ENCODE measurements at regions not wholly inside any gene's neighbourhood (a gene's known extent, or its start where the extent isn't known, plus 50 kb on each side); places are given as distances from the start of the nearest gene placed in this dataset.

- no peak overlapping the region for H3K27ac ChIP-seq (ENCODE audit: low read depth, low read length)
- WGBS, 2 experiments (ENCODE audit: insufficient coverage in 1 of 2, insufficient read length in 1 of 2) = 85 to 86% methylated on average over 1 of the region's 1 CpG
- Mint-ChIP-seq H3K27ac (no peak overlapping the region), H3K36me3 (ENCODE audit: low read depth) (no peaks in the 10 kb centered on the region), H3K9me3 (peaks cover 12% of the 10 kb centered on the region), H3K27me3 (ENCODE audit: insufficient read depth) (no peaks in the 10 kb centered on the region), H3K4me3 (no peak overlapping the region), H3K4me1 (peaks cover 10% of the 10 kb centered on the region)
- H3K27me3 ChIP-seq (ENCODE audit: control insufficient read depth, insufficient read depth, low read length, poor library complexity, severe bottlenecking) = no peaks in the 10 kb centered on the region
- no peaks in the 10 kb centered on the region for H3K36me3 ChIP-seq (ENCODE audit: control insufficient read depth, insufficient read depth, low read length)
- no peak for TF ChIP-seq CTCF (conservative IDR thresholded peaks at IDR 0.05)
- H3K9ac ChIP-seq (ENCODE audit: extremely low read depth, low read length, poor library complexity, severe bottlenecking) = no peak overlapping the region
- H3K4me3 ChIP-seq (ENCODE audit: low read length) = no peak overlapping the region
- H3K4me1 ChIP-seq (ENCODE audit: control insufficient read depth, insufficient read depth, low read length) = peaks cover 9% of the 10 kb centered on the region
- DNase-seq = no peak
- peaks cover 36% of the 10 kb centered on the region for H3K9me3 ChIP-seq (ENCODE audit: control insufficient read depth, low read length)
Observed at GRCh38 chr5:126168785-126169184, 254.4 kb upstream of the GRAMD2B start.

GRCh38 chr5:126171916-126172315 is 251.3 kb upstream of the GRAMD2B start:
- Mint-ChIP-seq H3K9me3 (peaks cover 8% of the 10 kb centered on the region), H3K27ac (no peak overlapping the region)
- no peak for TF ChIP-seq CTCF (conservative IDR thresholded peaks at IDR 0.05)

GRCh38 chr5:126172812-126173211 is 250.4 kb upstream of the GRAMD2B start:
- 100% methylated on average over 1 of the region's 1 CpG; no CpG with 5 or more reads in 1 of the 2 experiments for WGBS, 2 experiments (ENCODE audit: insufficient coverage in 1 of 2, insufficient read length in 1 of 2)
- no peak overlapping the region for H3K4me3 Mint-ChIP-seq

More at GRCh38 chr5:126171916-126172315, 251.3 kb upstream of the GRAMD2B start:
- H3K9ac ChIP-seq (ENCODE audit: extremely low read depth, low read length, poor library complexity, severe bottlenecking) = no peak overlapping the region
- H3K4me3 Mint-ChIP-seq = no peak overlapping the region
- 92 to 93% methylated on average over 2 to 3 of the region's 3 CpGs for WGBS, 2 experiments (ENCODE audit: insufficient coverage in 1 of 2, insufficient read length in 1 of 2)
- H3K4me1 Mint-ChIP-seq = peaks cover 10% of the 10 kb centered on the region
- peak overlapping the region; percentile 27 for H3K4me3 ChIP-seq (ENCODE audit: low read length)
- H3K9me3 ChIP-seq (ENCODE audit: control insufficient read depth, low read length) = peaks cover 22% of the 10 kb centered on the region
- peaks cover 9% of the 10 kb centered on the region for H3K4me1 ChIP-seq (ENCODE audit: control insufficient read depth, insufficient read depth, low read length)
- H3K27me3 ChIP-seq (ENCODE audit: control insufficient read depth, insufficient read depth, low read length, poor library complexity, severe bottlenecking) = no peaks in the 10 kb centered on the region
- H3K27me3 Mint-ChIP-seq (ENCODE audit: insufficient read depth) = no peaks in the 10 kb centered on the region
- no peaks in the 10 kb centered on the region for H3K36me3 Mint-ChIP-seq (ENCODE audit: low read depth)
- no peak for DNase-seq
- no peak overlapping the region for H3K27ac ChIP-seq (ENCODE audit: low read depth, low read length)
- H3K36me3 ChIP-seq (ENCODE audit: control insufficient read depth, insufficient read depth, low read length) = no peaks in the 10 kb centered on the region

More at GRCh38 chr5:126172812-126173211, 250.4 kb upstream of the GRAMD2B start:
- H3K27me3 Mint-ChIP-seq (ENCODE audit: insufficient read depth) = no peaks in the 10 kb centered on the region
- peak overlapping the region; percentile 27 for H3K4me3 ChIP-seq (ENCODE audit: low read length)
- H3K27me3 ChIP-seq (ENCODE audit: control insufficient read depth, insufficient read depth, low read length, poor library complexity, severe bottlenecking) = no peaks in the 10 kb centered on the region
- H3K36me3 Mint-ChIP-seq (ENCODE audit: low read depth) = no peaks in the 10 kb centered on the region
- peaks cover 9% of the 10 kb centered on the region for H3K4me1 ChIP-seq (ENCODE audit: control insufficient read depth, insufficient read depth, low read length)
- no peaks in the 10 kb centered on the region for H3K36me3 ChIP-seq (ENCODE audit: control insufficient read depth, insufficient read depth, low read length)
- no peak overlapping the region for H3K9ac ChIP-seq (ENCODE audit: extremely low read depth, low read length, poor library complexity, severe bottlenecking)
- no peak for DNase-seq
- no peak overlapping the region for H3K27ac ChIP-seq (ENCODE audit: low read depth, low read length)
- no peak overlapping the region for H3K27ac Mint-ChIP-seq
- no peak for TF ChIP-seq CTCF (conservative IDR thresholded peaks at IDR 0.05)
- peaks cover 10% of the 10 kb centered on the region for H3K4me1 Mint-ChIP-seq
- H3K9me3 ChIP-seq (ENCODE audit: control insufficient read depth, low read length) = peaks cover 16% of the 10 kb centered on the region
- H3K9me3 Mint-ChIP-seq = peaks cover 6% of the 10 kb centered on the region
